ENCODE measurements at regions not wholly inside any gene's neighbourhood (a gene's known extent, or its start where the extent isn't known, plus 50 kb on each side); places are given as distances from the start of the nearest gene placed in this dataset.

- TF ChIP-seq POLR2AphosphoS5 (IDR thresholded peaks at IDR 0.05), result no peak
- TF ChIP-seq CTCF (IDR thresholded peaks at IDR 0.05), result no peak
Observed at GRCh38 chr11:45470794-45471167, 184.6 kb upstream of the SYT13 start.

All from stomach (tissue), 4 donors.